Cardiac fibroblast (primary cell): ENCODE measurements at regions not wholly inside any gene's neighbourhood (a gene's known extent, or its start where the extent isn't known, plus 50 kb on each side); places are given as distances from the start of the nearest gene placed in this dataset.

ENCODE experiments used
- DNase-seq, 2 donors: peaks; one replicate each; pipeline versions ENCODE4 v3.0.0 to v3.0.0-alpha.2; 2010; ENCODE audit warnings: low read depth in 2 of 2
- H3K4me3 ChIP-seq, 2 donors: replicated peaks in 1 of 2; 1 replicate in 1 of 2; 2 replicates in 1 of 2; pipeline ENCODE4 v1.5.1; 2011; ENCODE audit warnings: low read depth in 2 of 2, low read length in 2 of 2, mild to moderate bottlenecking in 2 of 2, moderate library complexity in 1 of 2
- CTCF ChIP-seq: IDR thresholded peaks from one replicate; pipeline ENCODE4 v1.5.1; 2011; ENCODE audit warnings: low read depth, mild to moderate bottlenecking, low read length, inconsistent platforms

GRCh38 chr4:114187592-114187991 is 208.1 kb upstream of the ARSJ start:
- TF ChIP-seq CTCF = no peak
- DNase-seq = no peak
- H3K4me3 ChIP-seq = no peak overlapping the region

- peak in 1 of 2 donors; percentile 5 for DNase-seq
- no peak overlapping the region for H3K4me3 ChIP-seq
- no peak for TF ChIP-seq CTCF
These were observed 212.0 kb upstream of the ARSJ start for GRCh38 chr4:114191496-114191895.

GRCh38 chr4:114192854-114193253 is 213.4 kb upstream of the ARSJ start:
- DNase-seq = no peak
- no peak for TF ChIP-seq CTCF
- H3K4me3 ChIP-seq = no peak overlapping the region

GRCh38 chr4:114193624-114194399 is 214.4 kb upstream of the ARSJ start:
- no peak overlapping the region for H3K4me3 ChIP-seq
- no peak for TF ChIP-seq CTCF
- peak in 1 of 2 donors; percentile 8 for DNase-seq

- DNase-seq = no peak
These were observed 217.2 kb upstream of the ARSJ start for GRCh38 chr4:114196606-114197005.

GRCh38 chr4:114200026-114200425 is 220.6 kb upstream of the ARSJ start:
- H3K4me3 ChIP-seq = no peak overlapping the region
- DNase-seq = no peak
- TF ChIP-seq CTCF = no peak

More at GRCh38 chr4:114196606-114197005, 217.2 kb upstream of the ARSJ start:
- H3K4me3 ChIP-seq = no peak overlapping the region
- TF ChIP-seq CTCF = no peak

- H3K4me3 ChIP-seq = no peak overlapping the region
- no peak for DNase-seq
- no peak for TF ChIP-seq CTCF
These were observed 225.8 kb upstream of the ARSJ start for GRCh38 chr4:114205261-114205660.
